ENCODE measurements at regions not wholly inside any gene's neighbourhood (a gene's known extent, or its start where the extent isn't known, plus 50 kb on each side); places are given as distances from the start of the nearest gene placed in this dataset.

- Mint-ChIP-seq H3K36me3 (ENCODE audit: insufficient read depth) (no peaks in the 10 kb centered on the region), H3K27me3 (peaks cover 21% of the 10 kb centered on the region), H3K4me3 (ENCODE audit: low read depth) (no peak overlapping the region), H3K27ac (no peak overlapping the region), H3K4me1 (ENCODE audit: low read depth) (no peaks in the 10 kb centered on the region), H3K9me3 (ENCODE audit: low read depth) (no peaks in the 10 kb centered on the region)
- DNase-seq (ENCODE audit: low spot score, unreplicated experiment), result no peak
- TF ChIP-seq, protein P1, sequence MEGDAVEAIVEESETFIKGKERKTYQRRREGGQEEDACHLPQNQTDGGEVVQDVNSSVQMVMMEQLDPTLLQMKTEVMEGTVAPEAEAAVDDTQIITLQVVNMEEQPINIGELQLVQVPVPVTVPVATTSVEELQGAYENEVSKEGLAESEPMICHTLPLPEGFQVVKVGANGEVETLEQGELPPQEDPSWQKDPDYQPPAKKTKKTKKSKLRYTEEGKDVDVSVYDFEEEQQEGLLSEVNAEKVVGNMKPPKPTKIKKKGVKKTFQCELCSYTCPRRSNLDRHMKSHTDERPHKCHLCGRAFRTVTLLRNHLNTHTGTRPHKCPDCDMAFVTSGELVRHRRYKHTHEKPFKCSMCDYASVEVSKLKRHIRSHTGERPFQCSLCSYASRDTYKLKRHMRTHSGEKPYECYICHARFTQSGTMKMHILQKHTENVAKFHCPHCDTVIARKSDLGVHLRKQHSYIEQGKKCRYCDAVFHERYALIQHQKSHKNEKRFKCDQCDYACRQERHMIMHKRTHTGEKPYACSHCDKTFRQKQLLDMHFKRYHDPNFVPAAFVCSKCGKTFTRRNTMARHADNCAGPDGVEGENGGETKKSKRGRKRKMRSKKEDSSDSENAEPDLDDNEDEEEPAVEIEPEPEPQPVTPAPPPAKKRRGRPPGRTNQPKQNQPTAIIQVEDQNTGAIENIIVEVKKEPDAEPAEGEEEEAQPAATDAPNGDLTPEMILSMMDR (IDR thresholded peaks at IDR 0.05; ENCODE audit: unreplicated experiment), result no peak
These were observed 429.0 kb downstream of the PRDM2 start for GRCh38 chr1:14129009-14129408.

- TF ChIP-seq, protein P1 (IDR thresholded peaks at IDR 0.05; ENCODE audit: unreplicated experiment), result no peak
- Mint-ChIP-seq H3K27me3 (peaks cover 14% of the 10 kb centered on the region), H3K27ac (no peak overlapping the region), H3K9me3 (ENCODE audit: low read depth) (no peaks in the 10 kb centered on the region), H3K4me3 (ENCODE audit: low read depth) (no peak overlapping the region), H3K36me3 (ENCODE audit: insufficient read depth) (no peaks in the 10 kb centered on the region), H3K4me1 (ENCODE audit: low read depth) (no peaks in the 10 kb centered on the region)
- DNase-seq (ENCODE audit: low spot score, unreplicated experiment), result no peak
These were observed 435.1 kb downstream of the PRDM2 start for GRCh38 chr1:14135070-14135469.

DNA sequence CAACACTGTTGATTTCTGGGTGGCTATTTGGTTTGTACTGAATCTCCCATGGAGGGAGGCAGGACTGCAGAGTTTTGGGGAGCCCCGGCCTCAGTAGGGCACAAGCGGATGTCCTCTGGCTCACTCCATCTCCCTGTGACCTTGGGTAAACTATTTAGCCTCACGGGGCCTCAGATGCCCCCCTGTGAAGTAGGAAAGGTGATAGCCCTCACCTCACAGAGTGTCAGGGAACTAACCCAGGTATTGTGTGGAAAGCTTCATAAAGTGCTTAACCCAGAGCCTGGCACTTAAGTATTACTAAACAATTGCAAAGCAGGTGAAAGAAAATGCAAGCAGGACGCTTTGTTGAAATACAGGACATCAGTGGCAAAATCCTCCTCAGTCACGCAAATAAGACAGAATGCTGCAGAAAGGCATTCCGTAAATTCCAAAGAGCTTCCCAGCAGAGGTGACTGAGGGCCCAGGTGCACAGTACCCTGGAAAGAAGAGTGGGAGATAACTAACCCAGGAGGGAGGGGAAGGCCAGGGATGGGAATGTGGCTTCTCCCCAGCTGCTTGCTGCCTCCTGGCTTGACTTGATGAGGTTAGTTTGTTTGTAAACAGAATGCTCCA, 436.3 kb downstream of the PRDM2 start:
- H3K36me3 Mint-ChIP-seq (ENCODE audit: insufficient read depth), result no peaks in the 10 kb centered on the region
- H3K4me1 Mint-ChIP-seq (ENCODE audit: low read depth), result no peaks in the 10 kb centered on the region
- no peaks in the 10 kb centered on the region for H3K9me3 Mint-ChIP-seq (ENCODE audit: low read depth)
- TF ChIP-seq, protein P1 (IDR thresholded peaks at IDR 0.05; ENCODE audit: unreplicated experiment), result no peak
- no peak for DNase-seq (ENCODE audit: low spot score, unreplicated experiment)
- no peak overlapping the region for H3K4me3 Mint-ChIP-seq (ENCODE audit: low read depth)
- H3K27me3 Mint-ChIP-seq, result peaks cover 9% of the 10 kb centered on the region
- no peak overlapping the region for H3K27ac Mint-ChIP-seq

DNA sequence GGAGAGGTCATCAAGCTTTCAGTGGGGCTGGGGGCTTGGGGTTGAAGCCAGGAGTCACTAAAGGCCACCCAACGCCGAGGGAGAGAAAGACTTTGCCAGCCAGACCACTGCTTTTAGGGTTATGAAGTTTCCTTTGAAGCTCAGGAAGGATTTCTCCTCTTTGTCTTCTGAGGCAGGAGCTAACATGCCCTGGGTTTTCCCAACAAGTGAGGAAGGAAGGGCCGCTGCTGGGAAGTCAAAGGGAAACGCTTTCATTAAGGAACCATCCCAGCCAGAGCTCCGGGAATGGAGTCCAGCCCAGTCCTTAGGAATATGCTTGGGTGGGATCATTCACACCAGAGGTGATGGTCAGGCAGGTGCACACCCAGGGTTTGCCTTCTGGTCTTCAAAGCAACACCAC, 436.9 kb downstream of the PRDM2 start:
- H3K4me3 Mint-ChIP-seq (ENCODE audit: low read depth), result no peak overlapping the region
- H3K4me1 Mint-ChIP-seq (ENCODE audit: low read depth), result no peaks in the 10 kb centered on the region
- peaks cover 9% of the 10 kb centered on the region for H3K27me3 Mint-ChIP-seq
- H3K36me3 Mint-ChIP-seq (ENCODE audit: insufficient read depth), result no peaks in the 10 kb centered on the region
- no peak overlapping the region for H3K27ac Mint-ChIP-seq
- H3K9me3 Mint-ChIP-seq (ENCODE audit: low read depth), result no peaks in the 10 kb centered on the region
- no peak for DNase-seq (ENCODE audit: low spot score, unreplicated experiment)
- TF ChIP-seq, protein P1 (IDR thresholded peaks at IDR 0.05; ENCODE audit: unreplicated experiment), result no peak

DNA sequence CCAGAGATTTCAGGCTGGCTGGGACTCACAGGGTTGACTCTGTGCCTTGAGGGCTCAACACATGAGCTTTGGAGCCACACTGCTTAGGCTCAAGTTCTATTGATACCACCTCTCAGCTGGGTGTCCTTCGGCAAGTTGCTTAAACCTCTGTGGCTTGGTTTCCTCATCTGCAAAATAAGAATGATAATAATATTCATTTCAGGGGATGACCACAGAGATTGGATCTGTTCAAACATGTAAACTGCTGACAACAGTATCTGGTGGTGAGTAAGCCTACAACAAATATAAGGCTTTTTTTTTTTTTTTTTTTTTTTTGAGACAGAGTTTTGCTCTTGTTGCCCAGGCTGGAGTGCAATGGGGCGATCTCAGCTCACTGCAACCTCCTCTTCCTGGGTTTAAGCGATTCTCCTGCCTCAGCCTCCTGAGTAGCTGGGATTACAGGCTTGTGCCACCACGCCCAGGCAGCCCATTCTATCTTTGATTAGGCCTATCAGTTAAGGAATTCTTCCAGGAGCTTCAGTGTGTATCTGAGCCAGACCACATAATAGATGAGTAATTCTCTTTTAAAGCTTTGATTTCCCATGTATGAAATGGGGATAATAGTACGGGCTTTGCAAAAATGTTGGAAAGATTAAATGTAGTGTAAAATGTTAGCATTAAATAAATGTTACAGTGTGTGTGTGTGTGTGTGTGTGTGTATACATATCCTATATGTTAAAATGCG, 437.6 kb downstream of the PRDM2 start:
- Mint-ChIP-seq H3K27me3 (peaks cover 9% of the 10 kb centered on the region), H3K4me1 (ENCODE audit: low read depth) (no peaks in the 10 kb centered on the region), H3K4me3 (ENCODE audit: low read depth) (no peak overlapping the region), H3K27ac (no peak overlapping the region), H3K9me3 (ENCODE audit: low read depth) (no peaks in the 10 kb centered on the region), H3K36me3 (ENCODE audit: insufficient read depth) (no peaks in the 10 kb centered on the region)
- DNase-seq (ENCODE audit: low spot score, unreplicated experiment), result no peak
- TF ChIP-seq, protein P1 (IDR thresholded peaks at IDR 0.05; ENCODE audit: unreplicated experiment), result no peak
